ENCODE measurements at regions not wholly inside any gene's neighbourhood (a gene's known extent, or its start where the extent isn't known, plus 50 kb on each side); places are given as distances from the start of the nearest gene placed in this dataset.

- TF ChIP-seq ESRRG (CRISPR knock-in tag; IDR thresholded peaks at IDR 0.05), result no peak
- TF ChIP-seq ZFP3 (CRISPR knock-in tag; IDR thresholded peaks at IDR 0.05), result no peak
- TF ChIP-seq ZC3H10 (CRISPR knock-in tag; IDR thresholded peaks at IDR 0.05), result no peak
- TF ChIP-seq PPARA (CRISPR knock-in tag; IDR thresholded peaks at IDR 0.05; ENCODE audit: borderline replicate concordance), result no peak
- TF ChIP-seq CREB5 (CRISPR knock-in tag; IDR thresholded peaks at IDR 0.05; ENCODE audit: low read depth), result no peak
- no peak for TF ChIP-seq SNAI2 (CRISPR knock-in tag; IDR thresholded peaks at IDR 0.05)
- ATAC-seq, result no peak
These were observed 73.4 kb downstream of the FGD2 start for GRCh38 chr6:37078814-37079213.

GRCh38 chr6:37081042-37081607 lies 75.7 kb downstream of the FGD2 start:
- TF ChIP-seq ZFP30 (CRISPR knock-in tag; IDR thresholded peaks at IDR 0.05) (no peak), PATZ1 (CRISPR knock-in tag; IDR thresholded peaks at IDR 0.05; ENCODE audit: borderline replicate concordance) (no peak), TOX (CRISPR knock-in tag; IDR thresholded peaks at IDR 0.05; ENCODE audit: borderline replicate concordance) (no peak), ZFP3 (CRISPR knock-in tag; IDR thresholded peaks at IDR 0.05) (no peak), BACH2 (CRISPR knock-in tag; IDR thresholded peaks at IDR 0.05; ENCODE audit: borderline replicate concordance) (no peak), SNAI2 (CRISPR knock-in tag; IDR thresholded peaks at IDR 0.05) (no peak), ZNF8 (CRISPR knock-in tag; IDR thresholded peaks at IDR 0.05) (no peak), CSDC2 (CRISPR knock-in tag; IDR thresholded peaks at IDR 0.05) (no peak), PPARA (CRISPR knock-in tag; IDR thresholded peaks at IDR 0.05; ENCODE audit: borderline replicate concordance) (no peak)
- no peak for ATAC-seq

GRCh38 chr6:37082390-37083130 lies 77.1 kb downstream of the FGD2 start:
- no peak for ATAC-seq
- TF ChIP-seq CREB5 (CRISPR knock-in tag; IDR thresholded peaks at IDR 0.05; ENCODE audit: low read depth) (no peak), ESRRG (CRISPR knock-in tag; IDR thresholded peaks at IDR 0.05) (no peak), POU6F1 (CRISPR knock-in tag; IDR thresholded peaks at IDR 0.05; ENCODE audit: borderline replicate concordance, low read depth) (no peak), CSDC2 (CRISPR knock-in tag; IDR thresholded peaks at IDR 0.05) (no peak), SNAI2 (CRISPR knock-in tag; IDR thresholded peaks at IDR 0.05) (no peak), ZFP30 (CRISPR knock-in tag; IDR thresholded peaks at IDR 0.05) (no peak), ARNTL (CRISPR knock-in tag; IDR thresholded peaks at IDR 0.05; ENCODE audit: borderline replicate concordance, low read depth) (no peak), GLIS3 (CRISPR knock-in tag; IDR thresholded peaks at IDR 0.05) (no peak), TSHZ2 (CRISPR knock-in tag; IDR thresholded peaks at IDR 0.05) (no peak), ZNF565 (CRISPR knock-in tag; conservative IDR thresholded peaks at IDR 0.05; ENCODE audit: low read depth) (no peak), TCF4 (CRISPR knock-in tag; IDR thresholded peaks at IDR 0.05; ENCODE audit: borderline replicate concordance) (no peak), OSR1 (CRISPR knock-in tag; IDR thresholded peaks at IDR 0.05) (no peak), PATZ1 (CRISPR knock-in tag; IDR thresholded peaks at IDR 0.05; ENCODE audit: borderline replicate concordance) (no peak), ZNF8 (CRISPR knock-in tag; IDR thresholded peaks at IDR 0.05) (no peak), PPARA (CRISPR knock-in tag; IDR thresholded peaks at IDR 0.05; ENCODE audit: borderline replicate concordance) (no peak), BACH2 (CRISPR knock-in tag; IDR thresholded peaks at IDR 0.05; ENCODE audit: borderline replicate concordance) (no peak), ZNF70 (CRISPR knock-in tag; IDR thresholded peaks at IDR 0.05) (no peak)

Measured in SK-N-SH treated with all-trans-retinoic acid at 6 μM for 48 hours (cell line).